Stimulated activated naive CD4-positive, alpha-beta T cell (primary cell): ENCODE measurements at regions not wholly inside any gene's neighbourhood (a gene's known extent, or its start where the extent isn't known, plus 50 kb on each side); places are given as distances from the start of the nearest gene placed in this dataset.
"Not testable (repeated sequence)": the region's sequence is repeated elsewhere in the genome, so short reads cannot be mapped to it uniquely, and the experiment has no call there.

Experiments used
- DNase-seq, 6 experiments: peaks; one replicate each; lab custom pipeline; 2025; lab: John Stamatoyannopoulos, UW

DNA sequence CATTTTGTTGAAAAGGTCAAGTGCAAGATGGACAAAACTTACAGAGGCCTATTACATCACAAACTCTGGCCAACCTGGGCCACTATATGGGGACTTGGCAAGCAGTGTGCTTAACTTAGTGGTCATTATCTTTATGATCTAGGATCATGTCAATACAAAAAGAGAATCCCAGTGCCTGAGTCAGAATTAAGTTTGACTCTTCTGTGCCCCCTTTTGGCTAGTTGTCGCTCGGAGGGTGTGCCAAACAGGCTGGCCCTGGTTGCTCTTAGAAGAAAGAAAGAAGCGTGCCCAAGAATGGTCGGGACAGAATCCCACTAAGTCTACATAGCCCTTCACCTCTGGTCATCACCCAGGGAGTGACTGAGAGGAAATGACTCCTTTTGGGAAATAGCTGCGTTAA lies 100.1 kb downstream of the EIF4E start:
- peak in 3 of 6 experiments; percentile 0 to 21 (median 5) for DNase-seq

DNA sequence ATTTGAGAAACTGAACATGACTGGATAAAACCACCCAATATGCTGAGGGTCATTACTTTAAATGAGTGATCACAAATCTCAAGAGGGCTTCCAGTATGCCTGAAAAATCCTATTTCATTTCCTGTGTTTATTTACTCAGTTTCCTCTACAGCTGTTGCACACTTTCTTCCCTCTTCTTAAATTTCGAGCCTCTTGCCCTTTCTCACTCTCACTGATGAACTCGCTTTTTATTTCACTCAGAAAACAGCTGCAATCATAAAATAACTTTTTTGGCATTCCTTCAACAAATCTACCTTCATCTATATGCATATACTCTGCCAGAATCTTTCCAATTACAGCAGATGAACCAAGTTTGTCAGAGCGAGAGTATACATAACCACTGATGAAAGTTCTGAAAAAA lies 101.3 kb downstream of the EIF4E start:
- no peak for DNase-seq

DNA sequence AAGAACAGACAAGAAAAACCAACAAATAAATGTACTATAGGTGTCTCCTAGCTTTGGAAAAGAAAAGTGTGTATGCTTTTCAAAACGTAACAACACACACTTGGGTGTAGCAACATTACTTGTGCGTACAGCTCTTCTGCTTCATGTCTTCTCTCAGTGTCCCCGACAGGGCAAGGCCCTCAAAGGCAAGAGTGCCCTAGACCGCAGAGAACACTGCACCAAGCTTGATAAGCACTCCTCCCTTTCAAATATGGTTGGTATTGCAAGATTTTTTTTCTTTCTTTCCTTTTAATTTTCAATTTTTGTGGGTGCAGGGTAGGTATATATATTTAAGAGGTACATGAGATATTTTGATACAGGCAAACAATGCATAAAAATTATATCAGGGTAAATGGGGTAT lies 106.8 kb downstream of the EIF4E start:
- no peak for DNase-seq

DNA sequence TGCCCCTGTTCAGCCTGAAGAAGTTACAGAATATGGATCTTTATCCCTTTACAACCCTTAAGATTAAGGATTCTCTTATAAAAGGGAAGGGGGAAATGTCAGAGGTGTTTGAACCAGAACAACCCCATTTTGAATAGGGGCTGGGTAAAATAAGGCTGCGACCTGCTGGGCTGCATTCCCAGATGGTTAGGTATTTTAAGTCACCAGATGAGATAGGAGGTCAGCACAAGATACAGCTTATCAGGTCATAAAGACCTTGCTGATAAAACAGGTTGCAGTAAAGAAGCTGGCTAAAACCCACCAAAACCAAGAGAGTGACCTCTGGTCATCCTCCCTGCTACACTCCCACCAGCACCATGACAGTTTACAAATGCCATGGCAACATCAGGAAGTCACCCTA lies 110.8 kb downstream of the EIF4E start:
- not testable (repeated sequence) for DNase-seq

DNA sequence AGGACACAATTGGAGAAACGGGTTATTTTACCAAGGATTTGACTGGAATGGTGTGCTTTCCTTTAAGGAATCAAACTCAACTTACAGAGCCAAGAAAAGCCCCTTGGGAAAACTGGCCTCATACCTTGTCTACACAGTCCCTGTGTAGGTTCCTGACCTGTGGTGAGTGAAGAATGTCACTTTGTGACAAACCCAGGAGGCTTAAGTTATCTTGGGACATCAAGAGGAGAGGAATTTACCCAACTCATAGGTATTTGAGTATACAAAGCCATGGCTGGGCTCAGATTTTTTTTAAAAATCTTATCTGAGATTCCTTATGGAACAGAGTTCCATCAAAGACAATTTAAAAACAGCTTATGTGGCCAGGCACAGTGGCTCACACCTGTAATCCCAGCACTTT lies 112.1 kb downstream of the EIF4E start:
- no peak for DNase-seq

DNA sequence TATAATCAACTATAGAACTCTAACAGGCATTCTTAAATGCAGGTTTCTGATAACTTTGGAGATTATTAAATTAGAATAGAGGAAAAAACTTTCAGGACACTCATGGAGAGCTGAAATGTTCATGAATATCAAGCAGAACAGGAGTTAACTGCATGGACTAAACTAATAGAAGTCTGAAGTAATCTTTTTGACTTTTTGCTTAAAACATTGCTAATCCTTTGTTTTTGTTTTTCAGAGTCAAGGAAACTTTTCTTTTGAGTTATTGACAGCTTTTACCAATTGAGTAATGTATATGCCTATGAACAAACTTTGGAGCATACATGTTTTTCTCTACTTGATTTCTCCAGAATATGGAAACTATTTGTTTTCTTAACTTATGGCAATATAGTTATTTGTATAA lies 112.5 kb downstream of the EIF4E start:
- DNase-seq, result no peak

DNA sequence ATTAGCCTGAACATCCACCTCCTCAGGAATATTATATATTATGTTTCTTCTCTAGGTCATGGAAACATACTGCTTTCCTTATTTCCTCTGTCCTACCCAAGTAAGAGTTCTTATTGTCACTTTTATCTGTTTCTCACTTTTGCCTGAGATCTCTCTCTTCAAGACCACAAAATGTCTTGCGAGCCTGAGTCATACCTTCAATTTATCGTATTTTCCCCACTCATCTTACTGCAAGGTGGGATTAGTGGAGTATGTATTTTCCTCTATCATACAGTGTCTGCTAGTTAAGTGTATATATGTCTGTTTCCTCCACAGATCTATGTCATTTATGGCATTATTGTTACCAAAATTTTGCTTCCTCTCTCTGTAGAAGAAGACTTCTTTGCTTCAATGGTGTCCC lies 124.5 kb downstream of the EIF4E start:
- DNase-seq, result no peak

DNA sequence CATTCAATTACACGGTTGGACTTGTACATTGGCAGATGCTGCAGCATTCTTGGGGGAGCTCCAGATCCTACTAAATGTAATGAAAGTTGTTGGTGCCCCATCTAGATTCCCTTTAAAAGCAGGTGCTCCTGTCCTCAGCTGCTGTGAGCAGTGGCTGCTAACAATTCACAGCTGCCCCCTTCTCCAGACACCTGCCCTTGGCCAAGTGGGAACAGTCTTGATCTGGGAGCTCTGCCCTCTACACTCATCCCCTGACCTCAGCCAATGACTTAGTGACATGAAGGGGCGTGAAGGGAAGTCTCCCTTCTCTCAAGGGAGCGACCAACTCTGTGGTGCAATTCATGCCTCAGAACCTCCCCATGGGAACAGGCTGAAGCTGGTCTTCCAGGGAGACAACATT lies 125.7 kb downstream of the EIF4E start:
- DNase-seq, result no peak

DNA sequence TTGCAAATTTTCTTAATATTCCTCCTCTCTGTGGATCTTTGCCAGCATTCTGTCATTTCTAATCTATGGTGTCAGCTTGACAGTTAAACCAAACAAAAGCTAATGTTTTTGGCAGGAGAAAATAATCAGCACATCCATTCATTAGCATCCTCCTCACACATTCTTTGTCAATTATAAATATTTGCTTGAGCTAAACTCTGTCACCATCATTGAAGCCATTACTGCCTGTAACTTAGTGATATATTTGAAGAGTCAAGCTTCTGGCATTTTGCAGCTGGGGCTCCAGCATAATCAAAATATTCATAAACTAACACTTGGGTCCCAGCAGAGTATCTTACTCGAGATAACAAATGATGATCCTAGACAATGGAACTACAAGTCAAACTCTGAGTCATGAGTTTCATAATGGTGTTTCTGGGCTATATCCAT lies 126.1 kb downstream of the EIF4E start:
- no peak for DNase-seq

DNA sequence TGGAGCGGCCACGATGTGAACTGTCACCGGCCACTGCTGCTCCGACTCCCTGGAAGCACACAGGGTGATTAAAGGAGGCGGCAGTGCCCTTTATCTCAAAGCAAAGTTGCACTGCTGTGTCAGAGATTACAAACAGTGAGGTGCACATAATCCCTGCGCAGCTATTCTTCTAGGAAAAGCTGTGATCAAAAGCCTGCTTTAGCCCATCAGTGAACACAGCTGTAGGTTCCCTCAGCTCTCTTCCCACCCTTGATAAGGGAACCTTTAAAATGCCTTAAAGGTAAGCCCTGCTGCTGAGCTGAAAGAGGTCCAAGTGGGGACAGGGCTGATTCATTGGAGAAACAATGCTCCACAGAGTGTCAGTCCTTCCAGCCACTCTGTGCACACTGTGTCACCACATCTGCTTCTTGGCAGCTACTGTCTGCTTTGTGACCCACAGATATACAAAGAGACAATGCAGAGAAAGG lies 127.6 kb downstream of the EIF4E start:
- DNase-seq, result no peak

DNA sequence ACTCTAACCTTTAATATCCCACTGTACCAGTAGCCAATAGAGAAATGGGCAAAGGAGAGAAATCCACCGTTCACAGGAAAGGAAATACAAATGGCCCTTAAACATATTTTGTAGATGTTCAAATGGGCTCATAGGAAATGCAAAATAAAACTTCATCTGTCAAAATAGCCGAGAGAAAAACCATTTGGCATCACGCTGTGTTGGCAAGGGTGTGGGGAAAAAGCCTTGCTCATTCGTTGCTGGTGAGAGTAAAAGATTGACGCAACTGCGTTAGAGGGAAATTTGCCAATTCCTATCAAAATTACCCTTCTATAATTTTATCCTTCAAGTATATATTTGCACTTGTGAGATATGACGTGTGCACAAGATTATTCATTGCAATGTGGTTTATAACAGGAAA lies 131.9 kb downstream of the EIF4E start:
- no peak for DNase-seq

DNA sequence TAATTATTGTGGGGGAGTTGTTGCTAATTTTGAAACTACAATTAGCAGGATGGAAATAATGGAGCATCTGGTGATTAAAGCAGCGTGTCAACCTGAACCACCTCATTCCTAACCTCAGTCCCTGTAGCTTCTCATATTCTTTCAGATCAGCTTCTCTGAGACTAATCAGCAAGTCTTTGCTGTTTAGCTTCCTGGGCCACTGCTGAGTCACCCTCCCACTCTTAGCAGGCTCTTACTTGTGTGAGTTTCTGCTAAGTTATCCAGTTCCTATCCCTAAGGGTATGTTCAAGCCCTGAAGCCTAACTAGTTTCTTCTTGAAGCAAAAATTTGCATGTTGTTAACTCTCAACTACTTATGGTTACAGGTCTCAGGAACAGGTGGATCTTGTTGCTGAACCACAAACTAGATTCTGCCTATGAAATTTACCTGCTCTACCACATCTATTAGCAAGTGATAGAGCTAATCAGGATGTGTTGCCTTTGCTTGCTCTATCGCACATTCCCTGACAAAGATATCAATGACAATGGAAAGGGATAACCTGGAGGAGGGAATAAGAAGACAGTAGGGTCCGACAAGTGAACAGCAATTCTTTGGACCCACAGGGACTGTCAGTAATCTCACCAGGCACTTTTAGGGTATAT lies 134.2 kb downstream of the EIF4E start:
- no peak for DNase-seq

DNA sequence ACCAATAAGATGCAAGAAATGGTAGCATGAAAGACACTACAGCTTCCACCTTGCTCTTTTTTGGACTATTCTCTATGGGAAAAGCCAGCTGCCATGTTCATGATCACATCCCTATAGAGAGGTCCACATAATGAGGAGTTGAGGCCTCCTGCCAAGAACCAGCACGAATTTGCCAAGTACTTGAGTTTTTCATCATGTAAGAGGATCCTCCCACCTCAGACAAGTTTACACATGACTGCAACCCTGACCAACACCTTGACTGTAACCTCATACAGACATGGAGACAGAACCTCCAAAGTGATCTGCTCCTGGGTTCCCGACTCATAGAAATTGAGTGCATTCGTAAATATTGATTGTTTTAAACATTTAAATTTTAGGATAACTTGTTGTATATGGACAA lies 135.2 kb upstream of the TSPAN5 start:
- no peak for DNase-seq

DNA sequence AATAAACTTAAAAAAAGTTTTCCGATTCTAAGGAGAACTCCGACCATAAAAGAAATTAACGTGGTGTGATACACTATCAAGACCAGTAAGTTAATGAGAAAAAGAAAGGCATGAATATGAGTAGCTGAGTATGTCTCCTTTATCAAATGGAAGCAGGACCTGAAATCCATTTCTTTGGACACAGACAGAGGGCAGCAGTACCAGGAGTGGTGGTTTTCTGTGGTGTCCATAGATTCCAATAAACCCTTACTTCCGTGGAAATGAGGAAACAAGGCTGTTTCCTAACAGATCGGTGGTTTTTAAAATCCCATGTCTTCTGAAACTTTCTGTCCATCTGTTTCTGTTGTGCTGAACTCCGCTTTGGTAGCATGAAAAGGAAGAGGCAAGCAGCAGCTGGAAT lies 128.5 kb upstream of the TSPAN5 start:
- DNase-seq, result no peak

DNA sequence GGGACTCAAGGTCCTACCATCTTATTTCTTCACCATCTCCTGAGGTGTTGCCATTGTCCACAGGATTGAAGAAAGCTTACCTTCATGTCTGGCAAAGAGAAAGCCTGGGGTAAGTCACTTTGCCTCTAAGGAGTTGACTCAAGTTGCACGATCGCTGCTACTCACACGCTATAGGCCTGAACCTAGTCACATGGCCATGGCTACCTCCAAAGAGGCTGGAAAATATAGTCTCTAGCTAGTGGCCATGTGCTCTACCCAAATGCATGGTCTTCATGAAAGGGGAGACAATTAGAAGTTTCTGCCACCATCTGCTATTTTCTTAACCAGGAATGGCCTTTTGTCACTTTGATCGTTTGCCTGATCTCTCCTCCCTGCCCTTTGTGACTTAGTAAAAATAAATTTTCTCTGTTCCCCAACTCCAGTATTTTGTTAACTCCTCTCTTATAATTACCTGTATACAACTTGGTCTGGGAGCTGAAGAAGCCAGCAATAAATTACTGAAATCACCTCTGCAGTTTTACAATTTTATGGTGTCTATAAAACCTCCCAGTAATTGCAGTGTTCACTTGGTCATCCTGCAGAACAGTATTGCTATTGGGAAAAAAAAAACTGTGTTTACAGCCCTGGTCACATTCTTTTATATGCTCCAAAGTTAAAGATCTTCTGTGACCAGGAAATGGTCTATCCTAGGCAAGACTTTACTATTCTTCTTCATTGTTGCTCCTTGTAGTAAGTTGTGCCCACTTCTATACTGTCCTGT lies 126.7 kb upstream of the TSPAN5 start:
- no peak for DNase-seq

DNA sequence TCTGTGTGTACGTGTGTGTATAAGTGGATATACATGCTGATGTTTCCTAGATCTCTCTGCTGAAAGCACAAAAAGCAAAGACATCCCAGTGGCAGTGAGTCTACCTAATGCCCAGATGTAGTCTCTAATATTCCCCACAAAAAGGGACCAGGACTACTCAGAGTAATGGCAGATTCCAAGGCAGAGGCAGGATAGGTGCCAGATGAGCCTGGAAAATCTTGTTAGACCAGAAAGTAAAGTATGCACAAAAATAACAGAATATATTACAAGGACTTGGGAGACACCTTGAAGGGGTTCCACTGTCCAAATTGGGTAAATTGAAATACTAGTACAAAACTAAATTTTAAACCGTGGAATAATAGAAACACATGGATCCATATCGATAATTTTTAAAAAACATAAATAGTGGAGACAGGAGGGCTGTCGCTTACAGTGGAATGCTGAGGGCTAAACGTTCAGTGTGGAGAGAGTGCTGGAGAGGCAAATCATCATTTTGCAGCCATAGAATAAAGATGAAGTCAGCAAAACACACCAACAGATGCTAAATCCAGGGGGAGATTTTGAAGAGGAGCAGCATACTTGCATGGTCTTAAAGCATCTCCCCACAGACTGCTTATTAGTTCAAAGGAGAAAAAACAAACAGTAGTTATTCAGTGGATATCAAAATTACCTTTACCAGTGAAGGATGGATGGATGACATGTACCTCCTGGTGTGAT lies 123.4 kb upstream of the TSPAN5 start:
- DNase-seq, result no peak

DNA sequence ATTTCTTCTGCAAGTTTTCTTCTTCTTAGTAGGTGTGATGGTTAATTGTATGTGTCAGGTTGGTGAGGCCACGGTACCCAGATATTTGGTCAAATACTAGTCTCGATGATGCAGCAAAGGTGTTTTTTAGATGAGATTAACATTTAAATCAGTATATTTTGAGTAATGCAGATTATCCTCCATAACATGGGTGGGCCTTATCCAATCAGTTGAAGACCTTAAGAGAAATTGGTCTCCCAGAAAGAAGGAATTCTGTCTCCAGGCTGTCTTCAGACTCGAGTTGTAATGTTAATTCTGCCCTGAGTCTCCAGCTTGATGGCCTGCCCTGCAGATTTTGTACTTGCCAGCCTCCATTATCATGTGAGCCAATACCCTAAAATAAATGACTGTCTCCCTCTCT lies 122.5 kb upstream of the TSPAN5 start:
- no peak for DNase-seq

DNA sequence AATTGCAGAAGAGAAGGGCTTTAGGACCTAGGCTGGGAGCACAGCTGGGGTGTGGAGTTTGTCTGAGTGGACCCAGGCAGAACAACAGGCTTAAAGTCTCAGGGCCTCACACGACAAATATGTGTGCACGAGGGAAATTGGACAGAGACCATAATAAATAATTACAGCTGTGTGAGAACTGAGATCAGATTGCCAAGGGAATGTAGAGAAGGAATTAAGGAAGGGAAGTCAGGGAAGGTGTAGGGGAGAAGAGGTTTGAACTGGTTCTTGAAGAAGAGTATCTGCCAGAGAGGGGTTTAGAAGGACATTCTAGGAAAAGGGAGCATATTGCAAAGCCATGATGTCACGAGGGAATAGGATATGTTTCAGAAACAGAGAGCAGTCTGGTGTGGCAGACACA lies 120.7 kb upstream of the TSPAN5 start:
- DNase-seq, result no peak

DNA sequence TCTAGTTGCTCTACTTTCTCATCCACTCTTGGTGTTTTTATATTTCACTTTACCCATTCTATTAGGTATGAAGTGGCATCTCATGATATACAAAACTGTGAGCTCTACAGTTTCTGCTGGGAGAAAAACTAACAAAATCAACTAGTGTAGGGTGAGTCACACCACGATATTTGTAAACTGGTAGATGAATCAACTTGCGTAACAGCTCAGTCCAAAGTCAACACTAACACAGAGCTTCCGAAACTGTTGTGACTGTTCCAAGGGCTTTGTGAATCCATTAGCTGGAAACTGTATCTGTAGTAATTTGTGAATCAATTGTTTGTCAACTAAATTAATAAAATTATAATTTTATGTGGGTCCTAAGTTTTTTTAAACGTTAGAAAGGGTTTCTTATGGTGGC lies 119.8 kb upstream of the TSPAN5 start:
- DNase-seq, result no peak

DNA sequence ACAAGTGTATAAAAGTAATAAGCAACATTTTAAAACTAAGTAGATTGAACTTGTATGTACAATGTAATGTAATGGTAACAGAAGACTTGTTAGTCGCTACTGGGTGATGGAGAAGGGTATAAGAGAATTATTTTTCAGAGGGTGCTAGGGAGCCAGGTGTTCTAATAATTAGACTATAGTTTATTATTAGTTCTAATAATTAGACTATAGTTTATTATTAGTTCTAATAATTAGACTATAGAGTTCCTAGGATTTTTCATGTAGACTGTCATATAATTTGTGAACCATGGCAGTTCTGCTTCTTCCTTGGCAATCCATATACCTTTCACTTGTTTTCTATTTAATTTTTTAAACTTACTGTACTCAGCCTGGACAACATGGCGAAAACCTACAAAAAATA lies 117.3 kb upstream of the TSPAN5 start:
- DNase-seq, result no peak

DNA sequence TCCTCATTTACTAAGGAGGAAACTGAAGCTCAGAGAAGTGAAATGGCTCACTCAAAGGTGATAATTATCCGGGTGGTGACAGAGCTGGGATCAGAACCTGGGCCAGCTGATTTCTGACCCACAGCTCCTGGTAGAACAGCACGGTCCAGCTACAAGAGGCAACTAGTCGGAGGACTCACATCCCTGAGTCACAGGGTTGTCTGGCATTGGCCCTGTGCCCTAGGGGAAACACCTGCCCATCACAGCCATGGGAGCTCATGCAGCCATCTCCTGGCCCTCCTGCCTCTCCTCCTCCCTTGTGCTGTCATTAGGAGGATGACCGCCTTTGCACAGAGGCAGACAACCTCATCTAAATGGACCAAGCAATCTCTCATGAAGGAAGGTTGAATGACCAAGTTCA lies 115.2 kb upstream of the TSPAN5 start:
- DNase-seq, result no peak

DNA sequence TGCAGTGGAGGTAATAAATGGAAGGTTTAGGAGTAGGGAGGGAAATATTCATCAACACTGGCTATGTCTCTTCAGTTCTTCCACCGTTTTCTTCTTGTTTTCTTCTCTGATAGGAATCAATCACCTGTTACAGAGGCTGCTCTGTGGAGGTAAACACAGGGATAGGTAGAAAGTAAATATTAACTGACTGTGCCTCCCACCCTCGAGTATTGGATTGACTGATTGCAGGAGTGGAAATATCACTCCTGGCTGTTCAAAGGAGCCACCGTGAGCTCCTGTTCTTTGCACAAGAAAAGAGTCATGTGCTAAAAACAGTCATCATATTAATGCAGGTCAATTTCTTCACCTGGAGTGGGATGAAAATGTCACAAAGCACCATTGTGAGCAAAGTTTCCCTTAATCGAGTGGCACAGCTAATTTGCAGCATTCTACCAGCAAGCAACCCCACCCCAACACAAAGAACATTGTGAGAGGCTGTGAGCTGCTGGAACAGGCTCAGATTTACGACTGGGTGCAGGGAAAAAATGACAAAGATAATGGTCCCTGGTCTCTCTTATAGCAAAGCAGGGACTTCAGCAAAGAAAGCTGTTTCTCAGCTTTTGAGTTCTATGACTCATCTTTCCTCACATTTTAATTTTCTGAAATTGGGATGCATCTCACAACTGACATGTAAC lies 113.7 kb upstream of the TSPAN5 start:
- DNase-seq, result no peak

DNA sequence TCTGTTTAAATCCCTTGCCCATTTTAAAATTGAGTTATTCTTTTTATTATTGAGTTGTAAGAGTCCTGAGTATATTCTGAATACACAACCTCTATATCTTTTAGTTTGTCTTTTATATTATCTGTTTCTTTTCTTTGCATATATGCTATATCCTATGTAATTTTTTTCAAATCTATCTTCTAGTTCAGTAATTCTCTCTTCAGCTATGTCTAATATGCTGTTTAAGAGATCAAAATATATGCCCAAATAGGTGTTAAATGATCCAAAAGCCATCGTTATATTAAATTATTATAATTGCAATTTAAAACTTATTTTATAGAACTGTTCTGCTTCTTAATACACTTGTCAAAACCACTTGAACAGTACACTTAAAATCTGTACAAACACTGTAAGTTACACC lies 107.4 kb upstream of the TSPAN5 start:
- no peak for DNase-seq
